GM13977 (cell line): ENCODE measurements at regions not wholly inside any gene's neighbourhood (a gene's known extent, or its start where the extent isn't known, plus 50 kb on each side); places are given as distances from the start of the nearest gene placed in this dataset.

Experiments
- DNase-seq: peaks from one replicate; pipeline ENCODE4 v3.0.0; 2012; ENCODE audit warnings: low spot score
- in situ Hi-C: fragments of 300-500 bp; cut with MboI; formaldehyde crosslinking; loops from one replicate; pipeline ENCODE4 v1.12.0; 2022; ENCODE audit warnings: low sequenced_read_pairs, low pct_unique_long_range_greater_than_20kb, mixed read lengths, inconsistent platforms; ENCODE audit not compliant: unreplicated experiment
- TF ChIP-seq, protein P1 (sequence below): IDR thresholded peaks from 2 replicates; pipeline ENCODE4 v1.5.1; 2012; ENCODE audit warnings: mild to moderate bottlenecking, control low read depth; ENCODE audit not compliant: insufficient read depth; ENCODE audit errors: extremely low read depth, missing control alignments

DNA sequence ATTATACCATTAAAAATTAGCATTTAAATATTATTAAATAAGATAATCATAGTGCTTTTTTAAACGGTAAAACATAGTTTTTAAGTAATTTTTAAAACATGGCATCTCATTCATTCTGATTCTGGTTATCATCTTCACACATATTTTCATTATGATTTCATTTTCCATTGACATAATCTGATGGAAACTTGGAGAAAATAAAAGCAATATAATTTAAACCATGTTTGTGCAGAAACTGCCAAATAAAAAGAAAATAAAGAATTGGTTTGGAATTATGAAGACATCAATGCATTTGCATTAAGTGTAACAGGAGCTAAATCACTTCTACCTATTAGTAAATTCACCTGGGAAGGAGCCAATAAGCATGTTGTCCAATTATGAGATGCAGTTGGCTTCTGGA, 490.1 kb upstream of the CD180 start:
- TF ChIP-seq, protein P1, sequence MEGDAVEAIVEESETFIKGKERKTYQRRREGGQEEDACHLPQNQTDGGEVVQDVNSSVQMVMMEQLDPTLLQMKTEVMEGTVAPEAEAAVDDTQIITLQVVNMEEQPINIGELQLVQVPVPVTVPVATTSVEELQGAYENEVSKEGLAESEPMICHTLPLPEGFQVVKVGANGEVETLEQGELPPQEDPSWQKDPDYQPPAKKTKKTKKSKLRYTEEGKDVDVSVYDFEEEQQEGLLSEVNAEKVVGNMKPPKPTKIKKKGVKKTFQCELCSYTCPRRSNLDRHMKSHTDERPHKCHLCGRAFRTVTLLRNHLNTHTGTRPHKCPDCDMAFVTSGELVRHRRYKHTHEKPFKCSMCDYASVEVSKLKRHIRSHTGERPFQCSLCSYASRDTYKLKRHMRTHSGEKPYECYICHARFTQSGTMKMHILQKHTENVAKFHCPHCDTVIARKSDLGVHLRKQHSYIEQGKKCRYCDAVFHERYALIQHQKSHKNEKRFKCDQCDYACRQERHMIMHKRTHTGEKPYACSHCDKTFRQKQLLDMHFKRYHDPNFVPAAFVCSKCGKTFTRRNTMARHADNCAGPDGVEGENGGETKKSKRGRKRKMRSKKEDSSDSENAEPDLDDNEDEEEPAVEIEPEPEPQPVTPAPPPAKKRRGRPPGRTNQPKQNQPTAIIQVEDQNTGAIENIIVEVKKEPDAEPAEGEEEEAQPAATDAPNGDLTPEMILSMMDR: no peak
- no peak for DNase-seq
- in situ Hi-C loops: no loop called here

DNA sequence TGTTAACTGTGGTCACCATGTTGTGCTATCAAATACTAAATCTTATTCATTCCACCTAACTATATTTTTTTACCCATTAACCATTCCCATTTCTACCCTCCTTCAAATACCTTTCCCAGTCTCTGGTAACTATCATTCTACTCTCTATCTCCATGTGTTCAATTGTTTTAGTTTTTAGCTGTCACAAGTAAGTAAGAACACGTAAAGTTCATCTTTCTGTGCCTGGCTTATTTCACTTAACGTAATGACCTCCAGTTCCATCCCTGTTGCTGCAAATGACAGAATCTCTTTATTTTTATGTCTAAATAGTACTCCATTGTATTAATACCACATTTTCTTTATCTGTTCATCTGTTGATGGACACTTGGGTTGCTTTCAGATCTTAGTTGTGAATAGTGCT, 485.1 kb upstream of the CD180 start:
- no peak for DNase-seq
- in situ Hi-C loops: no loop called here
- TF ChIP-seq, protein P1: no peak

DNA sequence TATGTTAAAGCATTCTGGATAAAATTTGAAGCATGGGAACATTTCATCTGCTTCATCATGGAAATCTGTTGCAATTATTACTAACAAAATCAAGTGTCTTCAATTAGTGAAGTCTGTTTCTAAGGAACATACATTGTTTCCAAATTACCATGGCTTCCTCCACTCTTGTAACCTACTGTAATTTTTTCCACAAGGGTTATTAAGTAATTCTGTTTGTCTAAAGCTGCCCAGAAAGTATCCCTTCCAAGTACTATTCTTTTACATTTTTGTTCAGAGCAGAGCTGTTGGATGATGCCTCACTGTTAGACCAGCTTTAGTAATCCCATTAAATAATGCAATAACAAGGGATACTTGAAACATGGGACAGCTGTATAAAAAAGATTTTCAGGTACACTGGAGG, 483.5 kb upstream of the CD180 start:
- TF ChIP-seq, protein P1: no peak
- in situ Hi-C loops: no loop called here

DNA sequence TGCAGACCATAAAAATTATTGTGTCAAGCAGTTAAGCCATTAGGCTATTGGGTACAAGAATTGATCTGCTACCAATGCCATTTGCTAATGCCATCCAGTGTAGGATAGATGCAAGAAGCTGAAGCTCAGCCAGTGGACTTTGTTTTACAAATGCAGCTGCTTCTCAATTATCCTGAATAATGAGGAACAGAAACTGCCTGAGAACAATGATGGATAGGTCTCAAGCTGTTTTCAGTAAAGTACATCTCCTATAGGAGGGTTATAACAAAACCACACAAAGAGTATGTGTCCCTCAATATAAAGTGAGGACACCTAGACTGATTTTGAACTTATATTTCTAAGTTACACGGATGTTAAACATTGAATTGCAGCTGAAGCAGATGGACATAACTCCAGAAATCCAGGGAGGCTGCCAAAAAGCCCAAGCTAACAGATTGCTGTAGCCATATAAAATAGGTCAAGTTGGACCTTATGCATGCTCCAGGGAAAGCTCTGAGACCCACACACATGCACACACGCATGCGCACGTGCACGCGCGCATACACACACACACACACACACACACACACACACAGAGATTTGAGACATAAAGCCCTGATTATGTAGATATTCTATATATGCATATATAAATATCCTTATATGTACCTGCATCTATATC, 482.7 kb upstream of the CD180 start:
- TF ChIP-seq, protein P1: no peak
- no peak for DNase-seq
- in situ Hi-C loops: no loop called here

More for the DNA sequence above, 483.5 kb upstream of the CD180 start:
- no peak for DNase-seq

DNA sequence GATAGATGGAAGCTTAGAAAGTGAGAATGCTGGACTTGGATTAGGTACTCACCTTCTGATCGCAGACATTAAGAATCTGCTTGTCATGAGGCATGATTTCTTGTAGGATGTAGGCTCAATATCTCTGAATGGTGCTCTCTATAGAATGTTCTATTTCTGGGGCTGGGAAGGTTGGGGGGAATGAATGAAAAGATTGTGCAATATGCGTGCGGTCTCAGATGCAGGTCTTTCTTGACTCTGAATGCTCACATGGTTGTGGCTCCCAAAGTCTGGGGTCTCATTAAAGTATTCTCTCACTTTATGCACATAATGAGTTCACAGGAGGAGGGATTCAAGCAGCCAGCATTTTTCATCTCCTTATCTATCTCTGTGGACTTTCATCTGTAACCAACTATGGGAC, 482.0 kb upstream of the CD180 start:
- TF ChIP-seq, protein P1: no peak
- in situ Hi-C loops: no loop called here
- DNase-seq: no peak

DNA sequence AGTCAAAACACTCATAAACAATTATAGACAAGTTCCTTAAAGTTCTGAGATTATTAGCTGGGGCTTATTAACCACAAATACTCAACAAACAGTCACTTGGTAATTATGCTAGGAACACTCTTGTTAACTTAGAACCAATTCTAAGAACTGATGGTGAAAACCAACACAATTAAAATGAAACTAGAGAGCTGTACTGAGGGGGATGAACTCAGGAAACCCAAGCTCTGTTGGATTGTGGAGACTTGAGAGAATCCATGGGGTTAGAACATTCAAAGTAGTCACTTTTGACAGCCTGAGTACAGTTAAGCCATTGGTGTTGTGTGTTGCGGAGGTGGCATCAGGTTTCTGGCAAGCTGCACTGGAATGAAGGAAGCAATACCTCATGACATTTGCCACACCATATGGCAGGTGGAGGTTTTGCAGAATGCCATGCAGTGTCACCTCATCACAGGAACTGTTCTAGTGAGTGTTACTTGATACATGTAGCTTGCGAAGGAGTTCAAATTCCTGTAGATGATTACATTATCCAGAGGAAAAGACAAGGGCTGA, 480.9 kb upstream of the CD180 start:
- TF ChIP-seq, protein P1: no peak
- no peak for DNase-seq
- in situ Hi-C loops: no loop called here

DNA sequence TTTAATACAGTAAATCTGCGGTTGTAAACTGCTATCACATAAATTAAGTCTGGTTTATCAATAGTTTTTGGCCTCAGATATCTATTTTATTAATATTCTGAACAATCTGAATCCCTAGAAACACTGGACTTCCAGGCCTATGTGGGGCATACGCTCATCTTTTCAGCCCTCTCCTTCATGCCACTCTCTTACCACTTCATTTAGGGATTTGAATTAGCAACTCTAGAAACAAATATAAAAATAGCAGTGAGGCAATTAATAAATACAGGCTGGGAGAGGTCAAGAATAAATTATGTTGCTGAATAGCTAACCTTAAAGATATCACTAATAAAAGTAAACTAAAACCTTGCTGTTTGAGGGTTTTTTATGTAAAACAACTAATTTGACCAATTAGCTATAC, 480.3 kb upstream of the CD180 start:
- in situ Hi-C loops: no loop called here
- no peak for DNase-seq
- TF ChIP-seq, protein P1: no peak
